SW480 (cell line): ENCODE measurements at regions not wholly inside any gene's neighbourhood (a gene's known extent, or its start where the extent isn't known, plus 50 kb on each side); places are given as distances from the start of the nearest gene placed in this dataset.

Experiments used
- DNase-seq: peaks from one replicate; pipeline ENCODE4 v3.0.0-alpha.2; 2016; ENCODE audit warnings: low spot score

DNA sequence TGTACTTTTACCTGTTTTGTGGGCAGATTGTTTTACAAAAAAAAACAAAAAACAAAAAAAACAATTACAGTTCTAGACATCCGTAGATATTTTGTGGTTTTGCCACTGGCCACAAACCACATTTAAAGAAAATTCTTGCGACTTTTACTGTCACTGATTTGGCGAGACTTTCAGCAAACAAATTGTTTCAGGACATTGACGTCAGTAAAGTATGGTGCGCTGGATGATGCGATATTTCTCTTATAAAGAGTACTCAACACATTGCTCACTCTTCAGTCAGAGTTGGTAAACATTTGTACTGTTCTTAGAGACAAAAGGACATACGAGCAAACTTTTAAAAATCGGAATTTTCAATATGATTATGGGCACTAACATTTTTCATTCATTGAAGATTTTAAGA lies 229.8 kb downstream of the HAO1 start:
- DNase-seq = peak; percentile 15

DNA sequence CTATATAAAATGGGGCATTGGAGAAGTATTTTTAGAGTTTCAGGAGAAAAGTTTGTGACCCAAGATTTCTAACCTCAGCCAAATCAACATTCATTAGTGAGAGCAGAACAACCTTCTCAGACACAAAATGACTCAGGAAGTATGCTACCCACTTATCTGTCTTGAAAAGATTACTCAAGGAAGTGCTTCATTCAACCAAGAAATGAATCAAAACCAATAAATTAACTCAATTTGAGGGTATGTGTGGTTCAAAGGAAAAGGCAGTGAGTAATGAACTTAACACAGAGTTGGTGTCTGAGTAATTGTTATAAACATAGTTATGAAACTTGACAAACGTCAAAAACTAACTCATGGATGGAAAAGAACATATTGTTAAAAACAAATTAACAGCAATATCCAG lies 227.6 kb downstream of the HAO1 start:
- no peak for DNase-seq

DNA sequence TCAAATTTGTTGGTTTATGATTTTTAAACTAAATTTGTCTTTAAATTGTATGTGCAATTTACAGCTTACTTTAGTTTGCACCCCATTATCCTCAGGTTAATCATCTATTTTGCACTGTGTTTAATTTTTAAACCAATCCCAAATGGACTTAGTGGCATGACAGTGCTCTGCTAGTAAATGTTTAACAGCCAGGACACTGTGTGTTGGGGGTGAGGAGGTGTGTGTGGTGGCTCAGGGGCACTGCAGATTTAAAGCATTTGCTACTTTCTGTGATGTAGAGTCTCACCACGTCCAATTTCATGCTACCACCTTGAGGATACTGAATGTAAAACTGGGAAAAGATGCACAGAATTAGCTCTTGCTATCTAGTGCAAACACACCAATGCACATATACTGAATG lies 225.7 kb downstream of the HAO1 start:
- DNase-seq = peak; percentile 53

DNA sequence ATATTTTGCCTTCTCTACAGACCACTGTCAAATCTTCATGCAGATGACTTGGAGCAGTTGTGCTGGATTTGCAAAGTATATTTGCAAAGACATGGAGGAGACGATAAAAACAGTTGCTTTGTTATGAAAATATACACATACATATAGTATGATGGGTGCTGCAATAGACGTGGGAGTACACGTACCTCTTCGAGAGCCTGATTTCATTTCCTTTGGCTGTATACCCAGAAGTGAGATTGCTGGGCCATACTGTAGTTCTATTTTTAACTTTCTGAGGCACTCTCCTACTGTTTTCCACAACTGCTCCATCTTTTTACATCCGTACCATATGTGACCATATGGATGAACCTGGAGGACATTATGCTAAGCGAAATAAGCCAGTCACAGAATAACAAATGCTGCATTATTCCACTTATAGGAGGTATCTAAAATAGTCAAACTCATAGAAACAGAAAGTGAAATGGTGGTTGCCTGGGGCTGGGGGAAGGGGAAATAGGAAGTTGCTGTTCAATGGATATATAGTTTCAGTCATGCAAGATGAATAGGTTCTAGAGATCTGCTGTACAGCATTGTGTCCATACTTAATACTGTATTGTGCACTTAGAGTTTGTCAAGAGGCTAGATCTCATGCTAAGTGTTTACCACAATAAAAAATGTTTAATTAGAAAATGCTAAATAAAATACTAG lies 223.8 kb downstream of the HAO1 start:
- no peak for DNase-seq

DNA sequence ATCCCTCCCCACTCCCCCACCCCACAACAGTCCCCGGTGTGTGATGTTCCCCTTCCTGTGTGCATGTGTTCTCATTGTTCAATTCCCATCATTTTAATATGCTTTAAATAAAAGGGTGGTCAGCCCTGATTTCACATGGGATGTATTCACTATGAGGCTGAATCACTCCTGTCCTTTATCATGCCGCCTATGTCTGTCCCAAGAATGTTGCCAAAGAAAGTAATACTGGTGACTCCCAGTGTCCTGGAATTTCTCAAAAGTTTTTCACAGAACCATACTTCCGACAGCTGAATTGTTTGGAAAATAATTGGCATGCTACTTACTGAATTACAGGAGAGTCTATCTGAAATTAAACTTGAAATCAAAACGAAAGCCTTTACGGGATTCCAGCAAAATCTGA lies 217.7 kb downstream of the HAO1 start:
- DNase-seq = no peak

DNA sequence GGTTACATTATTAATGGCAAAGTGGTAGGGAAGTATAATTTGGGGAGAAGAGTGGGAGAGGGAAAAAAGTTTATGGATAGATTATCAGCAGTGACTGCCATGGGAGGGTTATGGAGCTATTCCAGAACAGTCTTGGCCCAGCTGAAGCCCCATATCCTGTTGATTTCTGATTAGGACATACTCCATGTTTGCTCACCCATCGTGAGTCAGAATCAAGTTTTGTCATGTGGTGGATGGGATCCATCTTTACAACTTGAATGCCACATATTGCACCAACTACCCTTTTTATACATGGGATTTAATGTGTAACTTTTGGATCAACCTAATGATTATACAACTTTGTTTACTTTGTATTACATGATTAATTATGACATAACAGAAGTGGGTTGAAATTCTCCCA lies 217.0 kb downstream of the HAO1 start:
- no peak for DNase-seq

DNA sequence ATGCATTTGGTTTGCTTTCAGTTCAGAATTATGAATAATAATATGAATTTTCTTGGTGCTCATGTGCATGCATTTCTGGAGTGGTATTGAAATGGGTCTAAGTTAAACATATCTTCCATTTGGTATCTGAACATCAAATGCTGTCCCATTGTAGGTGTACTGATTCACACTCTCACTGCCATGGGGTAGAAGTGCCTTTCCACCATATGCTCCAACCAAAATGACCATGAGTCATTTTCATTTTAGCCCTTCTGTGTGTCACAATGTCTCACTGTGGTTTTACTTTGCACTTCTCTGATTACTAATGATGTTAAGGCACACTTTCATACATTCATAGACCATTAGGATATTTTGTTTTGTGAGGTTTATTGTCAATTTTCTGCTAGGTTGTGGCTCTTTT lies 211.9 kb downstream of the HAO1 start:
- peak; percentile 22 for DNase-seq

DNA sequence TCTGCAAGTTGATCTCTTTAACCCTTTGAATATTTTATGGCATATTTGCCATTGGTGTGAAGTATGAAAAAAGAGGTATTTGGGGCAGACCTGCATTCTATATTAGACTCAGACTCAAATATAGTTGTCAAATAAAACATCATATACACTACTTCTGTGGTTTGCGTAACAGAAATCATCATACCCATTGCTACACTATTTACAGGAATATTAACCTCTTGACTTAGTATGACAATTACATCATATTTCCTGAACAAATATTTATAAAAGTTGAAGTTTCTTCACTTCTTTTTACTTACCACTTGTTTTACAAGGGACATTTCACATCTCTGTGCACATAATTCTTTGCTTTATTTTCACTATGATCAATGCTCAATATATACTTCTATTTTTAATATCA lies 206.0 kb downstream of the HAO1 start:
- no peak for DNase-seq

DNA sequence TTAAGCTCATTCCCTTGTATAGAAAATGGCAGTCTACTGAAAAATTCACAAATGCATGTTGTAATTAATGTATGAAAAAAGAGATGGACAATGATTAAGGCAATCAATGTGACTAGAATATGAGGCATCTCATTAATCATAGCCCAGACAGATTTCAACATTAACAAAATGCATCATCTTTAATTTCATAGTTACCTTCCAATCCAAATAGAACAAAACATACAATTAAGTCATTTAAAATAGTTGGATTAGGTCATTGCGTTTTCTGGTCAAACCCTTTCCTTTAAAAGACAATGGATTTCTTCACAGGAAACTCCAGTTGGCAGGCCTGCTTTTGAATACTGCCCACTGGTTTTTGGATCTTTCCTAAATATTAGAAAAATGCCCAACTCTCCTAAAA lies 203.9 kb downstream of the HAO1 start:
- no peak for DNase-seq

DNA sequence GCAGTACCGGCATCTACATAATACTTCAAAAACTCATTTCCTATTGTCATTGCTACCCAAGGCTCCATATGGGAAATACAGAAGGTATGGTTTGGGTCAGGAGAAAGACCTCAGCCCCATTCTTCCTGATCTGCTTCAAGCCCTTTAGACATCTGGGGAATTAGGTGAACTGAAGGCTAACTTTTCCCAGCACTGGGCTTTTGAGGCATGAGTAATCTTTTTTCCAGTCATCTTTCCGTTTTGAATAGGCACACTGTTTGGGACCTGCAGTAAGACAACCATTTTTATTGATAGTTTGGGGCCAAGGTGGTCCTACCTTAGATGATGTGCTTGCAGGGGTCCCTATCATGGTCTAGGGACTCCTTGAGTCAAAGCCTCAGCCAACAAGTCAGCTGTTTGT lies 198.4 kb downstream of the HAO1 start:
- no peak for DNase-seq

DNA sequence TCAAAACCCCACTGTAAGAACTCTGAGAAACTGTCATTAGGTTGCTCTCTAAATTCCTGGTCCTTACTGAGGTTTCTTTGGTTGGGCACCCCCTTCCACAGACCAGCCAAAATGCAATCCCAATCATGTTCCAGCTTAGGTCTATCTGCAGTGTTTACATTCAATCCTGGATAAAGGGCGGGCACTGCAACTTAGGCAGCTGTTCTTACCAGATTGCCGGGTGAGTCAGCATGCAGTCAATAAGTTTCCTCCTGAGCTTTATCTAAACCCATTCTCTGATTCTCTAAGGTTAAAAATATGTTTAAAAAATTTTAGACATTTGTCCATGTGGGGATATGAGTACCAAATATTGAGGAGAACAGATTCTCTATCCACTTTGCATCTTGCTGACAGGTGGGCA lies 197.8 kb downstream of the HAO1 start:
- no peak for DNase-seq

DNA sequence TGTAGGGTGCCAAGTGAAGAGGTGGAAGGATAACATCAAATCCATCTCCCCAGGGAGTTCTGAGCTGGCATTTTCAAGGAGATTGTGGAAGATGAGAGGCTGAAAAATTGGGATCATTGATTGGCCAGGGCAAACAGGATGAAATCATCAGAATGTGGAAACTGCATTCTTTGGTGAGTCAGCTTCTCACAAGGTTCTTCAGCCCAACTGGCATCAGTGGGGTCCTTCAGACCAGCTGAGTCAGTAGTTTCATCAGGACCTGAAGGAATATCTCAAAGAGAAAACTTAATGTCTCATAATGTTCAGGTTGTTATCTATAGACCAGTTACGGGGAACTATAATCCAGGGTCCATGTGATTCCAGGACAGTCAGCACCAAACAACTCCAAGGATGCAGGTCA lies 195.8 kb downstream of the HAO1 start:
- DNase-seq = no peak

DNA sequence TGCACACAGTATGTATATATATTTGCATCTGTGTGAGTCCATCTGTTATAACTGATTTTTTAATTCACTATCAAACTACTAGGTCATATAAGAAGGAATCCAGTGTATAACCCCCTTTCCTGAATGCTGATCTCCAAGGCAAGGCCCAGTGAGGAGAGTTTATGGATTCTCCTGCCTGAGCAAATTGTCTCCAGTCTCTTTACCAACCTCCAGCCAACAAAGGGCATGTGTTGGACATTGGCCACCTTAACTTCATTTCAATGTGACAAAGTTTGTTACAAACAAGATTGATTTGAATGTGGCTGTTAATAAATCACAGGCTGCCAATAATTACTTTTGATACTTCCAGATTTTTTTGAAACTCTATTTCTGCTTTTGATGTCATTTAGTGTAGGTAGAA lies 191.6 kb downstream of the HAO1 start:
- DNase-seq = no peak

DNA sequence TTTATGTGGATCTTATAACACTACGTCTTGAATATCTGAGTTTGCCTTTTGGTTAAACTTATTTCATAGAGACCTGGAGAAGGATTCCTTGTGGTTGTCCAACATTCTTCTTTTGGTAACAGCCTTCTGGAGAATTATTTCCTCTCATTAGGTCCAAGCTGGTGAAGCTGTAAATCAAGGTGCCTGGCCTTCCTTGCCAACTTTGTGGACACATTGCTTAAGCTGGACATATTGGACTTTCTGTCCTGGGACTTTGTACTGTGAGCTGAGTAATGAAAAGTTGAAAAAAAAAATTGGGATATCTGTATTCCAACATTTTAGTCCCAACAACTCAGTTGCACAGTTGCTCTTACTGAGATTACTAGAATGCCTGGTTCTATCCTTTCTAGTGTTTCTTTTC lies 186.2 kb downstream of the HAO1 start:
- DNase-seq = no peak

DNA sequence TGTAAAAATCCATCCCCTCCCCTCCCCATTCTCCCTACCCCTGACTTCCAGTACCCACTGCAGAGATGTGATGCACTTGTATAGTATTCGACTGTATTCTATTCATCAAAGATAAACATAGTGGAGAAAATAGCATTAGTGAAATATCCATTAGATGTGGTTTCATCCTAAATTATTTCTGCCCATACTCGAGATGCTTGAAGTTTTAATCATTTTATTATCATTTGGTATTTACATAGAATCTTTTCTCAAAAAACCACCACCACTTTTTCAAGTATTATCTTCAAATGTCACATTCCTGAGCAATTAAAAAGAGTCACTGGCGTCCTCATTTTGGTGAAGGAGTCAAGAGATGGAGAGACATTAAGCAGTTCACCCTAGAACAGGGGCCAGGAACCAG lies 181.9 kb downstream of the HAO1 start:
- DNase-seq = no peak

DNA sequence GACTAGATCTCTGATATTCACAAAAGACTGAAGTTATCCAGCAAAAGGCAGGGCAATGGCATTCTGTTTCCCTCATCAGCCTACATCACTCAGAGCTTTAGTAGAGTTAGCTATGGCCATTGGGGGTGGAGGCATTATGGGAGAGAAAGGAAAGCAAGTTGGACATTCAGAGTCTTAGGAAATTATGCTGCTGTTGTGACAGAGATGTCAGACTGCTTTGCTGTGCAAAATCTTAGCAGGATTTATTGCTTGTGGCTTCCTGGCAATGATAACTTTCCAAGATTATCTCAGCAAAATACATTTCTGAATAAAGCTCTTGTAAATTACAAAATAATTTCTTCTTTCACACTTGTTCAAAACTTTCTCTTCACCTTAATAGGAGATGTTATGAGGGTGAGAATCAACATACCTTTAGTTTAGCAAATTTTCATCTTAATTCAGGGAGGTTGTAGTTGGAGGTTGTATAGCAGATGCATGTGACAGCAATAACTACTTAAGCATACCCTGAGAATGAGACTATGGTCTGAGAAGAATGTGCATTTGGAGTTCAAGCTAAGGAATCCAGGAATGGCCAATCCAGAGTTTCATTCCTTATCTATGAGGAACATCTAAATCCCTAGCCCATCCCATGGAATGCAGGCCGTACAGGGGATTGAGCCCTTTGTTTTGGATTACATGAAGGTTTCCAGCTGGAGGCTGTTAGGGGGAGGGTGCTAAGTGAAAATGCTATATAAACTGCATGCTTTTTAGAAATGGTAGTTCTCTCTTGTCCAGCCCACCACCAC lies 179.8 kb downstream of the HAO1 start:
- no peak for DNase-seq

DNA sequence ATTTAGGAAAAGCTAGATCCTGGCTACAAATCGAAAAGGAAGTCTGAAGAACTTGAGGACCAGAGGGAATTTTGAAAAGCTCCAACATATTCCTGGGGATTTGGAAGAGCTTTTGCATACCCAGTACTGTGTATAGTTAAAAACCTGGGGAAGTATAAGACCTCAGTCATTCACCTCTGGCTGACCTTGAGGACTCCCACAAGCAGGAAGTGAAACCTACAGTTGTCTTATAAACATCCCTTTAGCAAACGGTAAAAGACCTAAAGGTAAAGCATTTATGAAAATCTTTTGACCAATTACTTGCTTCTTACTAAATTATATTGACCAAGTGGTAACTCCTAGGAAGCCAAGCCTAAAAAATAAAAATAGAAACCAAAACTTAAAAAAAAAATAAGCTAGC lies 175.0 kb downstream of the HAO1 start:
- DNase-seq = no peak

DNA sequence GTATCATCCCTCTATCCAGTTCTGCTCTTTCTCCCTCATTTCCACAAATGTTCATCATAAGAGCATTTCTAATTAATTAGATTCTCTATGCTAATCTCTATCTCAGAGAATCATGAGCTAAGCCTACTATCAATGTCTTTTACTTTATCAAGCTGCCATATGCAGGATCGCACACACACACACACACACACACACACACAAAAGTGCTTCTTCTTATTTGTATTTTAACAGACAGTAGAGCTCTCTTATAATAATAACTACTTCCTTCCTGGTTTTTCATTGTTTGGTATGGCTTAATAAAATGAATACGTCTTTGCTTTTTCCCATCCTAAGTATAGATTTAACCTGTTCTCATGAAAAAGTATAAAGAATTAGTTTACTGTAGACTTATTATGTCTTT lies 170.2 kb downstream of the HAO1 start:
- no peak for DNase-seq

DNA sequence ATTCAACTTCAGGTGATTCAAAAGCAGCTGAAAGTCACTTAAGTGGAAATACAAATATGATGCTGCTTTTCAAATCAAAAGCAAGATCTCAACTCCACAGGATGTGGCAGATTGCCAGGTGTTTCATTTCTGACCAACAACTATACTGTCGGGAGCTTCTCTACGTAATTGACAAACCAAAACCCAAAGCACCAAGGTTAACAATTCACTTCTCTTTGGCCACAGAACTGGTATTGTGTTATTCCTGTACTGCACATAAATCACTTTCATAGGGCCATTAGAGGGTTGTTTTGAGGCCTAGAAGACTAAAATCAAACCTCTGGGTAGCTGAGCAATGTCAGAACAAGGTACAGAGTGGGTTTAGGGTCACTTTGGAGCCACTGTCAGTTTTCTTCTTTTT lies 169.7 kb downstream of the HAO1 start:
- peak; percentile 75 for DNase-seq

DNA sequence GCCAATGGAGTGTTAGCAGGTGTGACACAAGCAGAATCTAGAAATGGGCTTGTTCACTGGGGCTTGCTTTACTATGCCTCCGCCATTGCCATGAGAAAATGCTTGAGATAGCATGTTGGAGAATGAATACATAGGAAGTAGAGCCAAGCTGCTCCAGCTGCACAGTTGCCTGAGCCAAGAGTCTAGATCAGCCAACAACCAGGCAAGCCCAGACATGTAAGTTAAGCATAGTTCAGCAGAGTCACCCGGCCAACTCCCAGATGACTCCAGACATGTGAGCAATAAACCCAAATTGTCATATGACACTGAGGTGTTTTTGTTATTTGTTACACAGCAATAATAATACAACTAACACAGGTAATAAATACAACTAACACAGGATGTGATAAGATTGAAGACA lies 167.9 kb downstream of the HAO1 start:
- DNase-seq = no peak

DNA sequence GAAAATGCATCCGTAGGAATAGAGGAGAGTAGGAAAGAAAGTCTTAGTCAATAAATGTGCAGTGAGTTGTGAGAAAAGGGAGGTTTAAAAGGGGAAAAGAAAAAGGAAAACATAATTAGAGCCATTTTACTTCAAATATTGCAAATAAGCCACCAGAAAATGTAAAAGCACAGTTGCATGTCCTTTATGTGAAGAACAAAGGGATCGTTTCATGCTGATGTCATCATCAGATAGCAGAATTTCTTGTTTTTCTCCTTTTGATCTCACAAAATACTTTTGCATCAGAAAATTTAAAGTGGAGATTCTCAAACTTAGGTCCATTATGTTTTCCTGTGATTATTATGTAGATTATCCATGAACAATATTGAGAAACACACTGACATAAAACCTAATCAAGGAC lies 166.7 kb downstream of the HAO1 start:
- no peak for DNase-seq

DNA sequence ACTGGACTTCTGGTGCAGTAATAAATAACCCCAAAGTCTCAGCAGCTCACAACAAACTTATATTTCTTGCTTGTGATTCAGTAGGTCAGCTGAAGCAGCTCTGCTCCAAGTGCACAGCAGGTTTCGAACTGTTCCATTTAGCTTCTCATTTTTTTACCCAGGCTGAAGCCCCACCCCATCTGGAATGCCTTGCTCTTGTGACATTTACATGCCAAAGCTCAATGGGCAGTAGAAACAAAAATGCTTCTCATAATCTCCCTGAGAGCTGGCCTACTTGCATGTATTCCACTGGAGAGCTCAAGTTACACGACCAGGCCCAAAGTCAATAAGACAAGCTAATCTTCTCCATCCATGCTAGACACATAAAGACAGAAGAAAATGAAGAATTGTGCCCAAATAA lies 165.2 kb downstream of the HAO1 start:
- DNase-seq = no peak

DNA sequence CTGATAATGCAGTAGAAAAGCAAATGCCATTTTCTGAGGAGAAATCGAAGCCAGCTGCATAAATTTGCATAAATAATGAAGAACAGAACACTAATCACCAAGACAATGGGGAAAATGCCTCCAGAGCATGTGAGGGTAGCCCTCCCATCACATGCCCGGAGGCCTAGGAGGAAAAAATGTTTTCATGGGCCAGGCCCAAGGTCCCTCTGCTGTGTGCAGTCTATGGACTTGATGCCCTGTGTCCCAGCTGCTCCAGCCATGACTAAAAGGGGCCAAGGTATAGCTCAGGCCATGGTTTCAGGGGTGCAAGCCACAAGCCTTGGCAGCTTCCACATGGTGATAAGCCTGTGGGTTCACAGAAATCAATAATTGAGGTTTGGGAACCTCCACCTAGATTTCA lies 164.1 kb downstream of the HAO1 start:
- no peak for DNase-seq

DNA sequence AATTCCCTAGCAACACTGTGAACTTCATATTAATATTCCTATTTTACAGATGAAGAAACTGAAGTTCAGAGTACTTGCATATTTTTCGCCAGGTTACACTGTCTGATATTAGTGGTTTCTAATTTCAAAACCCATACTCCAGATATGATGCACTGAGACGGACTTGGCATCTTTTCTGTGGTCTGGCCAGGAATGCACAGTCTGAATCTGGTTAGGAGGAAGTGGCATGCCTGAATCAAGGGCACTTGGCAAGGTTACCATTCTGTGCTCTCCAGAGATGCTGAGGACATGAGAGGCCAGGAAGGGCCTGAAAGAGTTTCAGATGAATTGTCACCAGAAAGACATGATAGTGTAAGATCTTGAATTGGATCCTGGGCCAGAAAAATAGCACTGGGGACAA lies 150.1 kb downstream of the HAO1 start:
- no peak for DNase-seq
